ENCODE measurements at regions not wholly inside any gene's neighbourhood (a gene's known extent, or its start where the extent isn't known, plus 50 kb on each side); places are given as distances from the start of the nearest gene placed in this dataset.

GRCh38 chr6:166728884-166729530, 102.0 kb upstream of the RPS6KA2 start:
- Mint-ChIP-seq H3K4me1 (peaks cover 10% of the 10 kb centered on the region), H3K9me3 (no peaks in the 10 kb centered on the region), H3K27me3 (no peaks in the 10 kb centered on the region), H3K4me3 (no peak overlapping the region), H3K27ac (no peak overlapping the region), H3K36me3 (ENCODE audit: low read depth) (no peaks in the 10 kb centered on the region)
- DNase-seq (no peak), ATAC-seq (peak; percentile 33)

- Mint-ChIP-seq H3K4me1 (peaks cover 10% of the 10 kb centered on the region), H3K4me3 (no peak overlapping the region), H3K27ac (no peak overlapping the region), H3K36me3 (ENCODE audit: low read depth) (no peaks in the 10 kb centered on the region), H3K9me3 (no peaks in the 10 kb centered on the region), H3K27me3 (no peaks in the 10 kb centered on the region)
- DNase-seq, result no peak
- ATAC-seq, result no peak
Observed at GRCh38 chr6:166726201-166726600, 99.2 kb upstream of the RPS6KA2 start.

- Mint-ChIP-seq H3K4me1 (peaks cover 10% of the 10 kb centered on the region), H3K9me3 (no peaks in the 10 kb centered on the region), H3K27me3 (no peaks in the 10 kb centered on the region), H3K27ac (no peak overlapping the region), H3K4me3 (no peak overlapping the region), H3K36me3 (ENCODE audit: low read depth) (no peaks in the 10 kb centered on the region)
- ATAC-seq (no peak), DNase-seq (no peak)
Observed at GRCh38 chr6:166725571-166725970, 98.5 kb upstream of the RPS6KA2 start.

DNA sequence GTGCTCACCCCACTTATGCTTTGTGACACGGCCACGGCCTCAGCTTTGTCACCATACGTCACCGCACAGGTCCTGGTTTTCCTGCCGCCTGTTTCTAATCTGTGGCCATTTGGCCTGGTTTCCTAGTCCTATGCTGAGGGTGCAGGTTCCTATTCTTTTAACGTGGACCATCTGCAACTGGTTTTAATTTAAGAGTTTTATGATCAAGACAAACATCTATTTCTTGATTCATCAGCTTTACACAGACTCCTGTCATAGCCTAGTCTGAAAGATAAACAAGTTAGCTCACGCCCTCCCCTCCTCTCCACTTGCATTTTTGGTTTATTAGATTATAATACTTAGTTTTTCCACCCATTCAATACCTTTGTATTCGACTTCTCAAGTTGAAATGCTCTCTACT, 97.5 kb upstream of the RPS6KA2 start:
- Mint-ChIP-seq H3K9me3 (no peaks in the 10 kb centered on the region), H3K4me1 (peaks cover 5% of the 10 kb centered on the region), H3K4me3 (no peak overlapping the region), H3K36me3 (ENCODE audit: low read depth) (no peaks in the 10 kb centered on the region), H3K27ac (no peak overlapping the region), H3K27me3 (no peaks in the 10 kb centered on the region)
- DNase-seq, result no peak
- no peak for ATAC-seq

DNA sequence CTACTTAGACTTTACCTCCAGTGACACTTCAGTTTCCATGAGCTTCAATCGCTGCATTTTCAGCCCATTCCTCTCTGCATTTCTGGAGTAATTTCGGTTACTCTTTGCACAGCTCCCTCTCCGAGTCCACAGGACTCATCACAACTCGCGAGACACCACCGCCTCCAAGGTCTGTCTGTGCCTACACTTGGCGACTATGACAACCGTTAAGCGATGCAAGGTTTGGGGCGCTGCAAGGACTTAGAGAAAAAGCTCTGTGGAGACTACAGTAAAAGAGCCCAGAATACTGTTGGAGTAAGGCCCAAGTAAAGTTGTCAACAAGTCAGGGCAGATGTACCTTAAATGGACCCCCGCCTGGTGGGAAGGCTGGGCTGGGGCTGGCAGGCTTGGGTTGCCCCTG, 95.7 kb upstream of the RPS6KA2 start:
- Mint-ChIP-seq H3K27me3 (no peaks in the 10 kb centered on the region), H3K27ac (no peak overlapping the region), H3K4me1 (no peaks in the 10 kb centered on the region), H3K4me3 (no peak overlapping the region), H3K36me3 (ENCODE audit: low read depth) (no peaks in the 10 kb centered on the region), H3K9me3 (no peaks in the 10 kb centered on the region)
- ATAC-seq, result peak; percentile 10
- DNase-seq, result no peak

DNA sequence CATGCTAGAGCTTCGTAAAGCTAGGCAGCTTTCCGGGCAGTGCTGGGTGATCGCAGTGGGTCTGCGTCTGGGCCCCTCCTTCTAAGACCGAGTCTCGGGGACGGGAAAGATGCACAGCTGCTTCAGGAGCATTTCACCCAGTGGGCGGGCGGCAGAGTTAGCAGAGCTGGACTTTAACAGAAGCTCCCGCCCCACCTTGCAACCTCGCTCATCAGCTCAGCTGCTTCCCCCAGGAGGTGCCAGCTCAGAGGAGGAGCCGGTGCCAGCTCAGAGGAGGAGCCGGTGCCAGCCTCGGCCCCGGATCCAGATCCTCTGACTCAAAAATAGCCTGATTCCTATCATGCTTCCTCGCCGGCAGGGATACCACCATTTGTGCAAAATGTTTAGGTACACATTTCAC, 94.5 kb upstream of the RPS6KA2 start:
- Mint-ChIP-seq H3K9me3 (no peaks in the 10 kb centered on the region), H3K27ac (no peak overlapping the region), H3K27me3 (peaks cover 3% of the 10 kb centered on the region), H3K36me3 (ENCODE audit: low read depth) (no peaks in the 10 kb centered on the region), H3K4me3 (no peak overlapping the region), H3K4me1 (no peaks in the 10 kb centered on the region)
- no peak for DNase-seq
- no peak for ATAC-seq

DNA sequence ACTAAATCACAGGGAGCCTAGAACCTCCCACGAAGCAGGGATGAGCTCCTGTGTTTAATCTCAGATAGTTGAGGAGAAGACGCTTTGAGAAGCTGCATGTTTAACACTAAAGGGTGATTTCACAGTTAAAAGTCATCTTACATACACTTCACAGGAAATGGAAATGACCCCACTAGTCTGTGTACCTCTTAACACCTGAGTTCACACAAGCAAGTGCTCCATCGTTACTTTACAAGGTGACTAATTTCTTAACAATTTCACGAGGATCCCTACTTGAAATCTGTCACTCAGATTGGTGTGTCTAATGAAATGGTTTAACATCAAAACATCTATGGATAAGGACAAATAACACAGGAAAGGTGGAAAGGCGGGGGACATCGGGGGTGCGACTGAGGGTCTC, 93.8 kb upstream of the RPS6KA2 start:
- no peak for ATAC-seq
- H3K4me1 Mint-ChIP-seq, result no peaks in the 10 kb centered on the region
- no peaks in the 10 kb centered on the region for H3K36me3 Mint-ChIP-seq (ENCODE audit: low read depth)
- no peaks in the 10 kb centered on the region for H3K9me3 Mint-ChIP-seq
- DNase-seq, result no peak
- H3K27ac Mint-ChIP-seq, result no peak overlapping the region
- H3K4me3 Mint-ChIP-seq, result no peak overlapping the region
- H3K27me3 Mint-ChIP-seq, result peaks cover 3% of the 10 kb centered on the region

DNA sequence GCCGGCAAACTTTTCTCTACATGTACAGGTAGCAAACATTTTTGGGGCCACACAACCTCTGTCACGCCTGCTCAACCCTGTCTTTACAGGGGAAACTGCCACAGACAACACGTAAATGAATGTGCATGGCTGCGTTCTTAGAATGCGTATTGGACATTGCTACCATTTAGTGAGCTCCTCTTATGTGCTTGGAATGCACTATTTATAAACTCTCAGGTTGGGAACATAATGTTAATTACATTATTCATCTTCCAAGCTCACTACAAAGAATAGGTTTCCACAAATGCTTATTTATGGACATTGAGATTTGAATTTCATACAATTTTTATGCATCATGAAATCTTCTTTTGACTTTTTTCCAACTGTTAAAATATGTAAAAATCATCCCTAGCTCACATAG, 92.0 kb upstream of the RPS6KA2 start:
- Mint-ChIP-seq H3K36me3 (ENCODE audit: low read depth) (no peaks in the 10 kb centered on the region), H3K4me3 (no peak overlapping the region), H3K9me3 (no peaks in the 10 kb centered on the region), H3K4me1 (no peaks in the 10 kb centered on the region), H3K27me3 (peaks cover 3% of the 10 kb centered on the region), H3K27ac (no peak overlapping the region)
- no peak for ATAC-seq
- no peak for DNase-seq

DNA sequence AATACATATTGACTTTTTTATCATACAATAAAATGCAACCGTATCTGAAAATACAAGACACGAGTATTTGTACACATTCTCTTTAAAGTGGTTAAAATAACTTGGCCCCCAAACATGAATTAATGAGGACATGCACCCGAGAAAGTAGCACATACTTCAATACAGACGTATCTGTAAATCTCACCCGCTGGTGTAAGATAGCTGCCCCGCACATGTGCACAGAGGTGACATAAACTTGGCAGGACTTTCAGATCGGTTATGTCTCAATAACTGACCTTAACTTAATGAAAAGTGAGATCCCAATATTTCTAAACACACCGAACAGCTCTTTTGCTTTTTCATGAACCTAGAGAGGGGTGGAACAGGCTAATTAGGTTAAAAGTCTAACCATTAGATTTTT, 91.5 kb upstream of the RPS6KA2 start:
- Mint-ChIP-seq H3K4me3 (no peak overlapping the region), H3K4me1 (no peaks in the 10 kb centered on the region), H3K27me3 (peaks cover 3% of the 10 kb centered on the region), H3K9me3 (no peaks in the 10 kb centered on the region), H3K27ac (no peak overlapping the region), H3K36me3 (ENCODE audit: low read depth) (no peaks in the 10 kb centered on the region)
- no peak for DNase-seq
- ATAC-seq, result no peak

DNA sequence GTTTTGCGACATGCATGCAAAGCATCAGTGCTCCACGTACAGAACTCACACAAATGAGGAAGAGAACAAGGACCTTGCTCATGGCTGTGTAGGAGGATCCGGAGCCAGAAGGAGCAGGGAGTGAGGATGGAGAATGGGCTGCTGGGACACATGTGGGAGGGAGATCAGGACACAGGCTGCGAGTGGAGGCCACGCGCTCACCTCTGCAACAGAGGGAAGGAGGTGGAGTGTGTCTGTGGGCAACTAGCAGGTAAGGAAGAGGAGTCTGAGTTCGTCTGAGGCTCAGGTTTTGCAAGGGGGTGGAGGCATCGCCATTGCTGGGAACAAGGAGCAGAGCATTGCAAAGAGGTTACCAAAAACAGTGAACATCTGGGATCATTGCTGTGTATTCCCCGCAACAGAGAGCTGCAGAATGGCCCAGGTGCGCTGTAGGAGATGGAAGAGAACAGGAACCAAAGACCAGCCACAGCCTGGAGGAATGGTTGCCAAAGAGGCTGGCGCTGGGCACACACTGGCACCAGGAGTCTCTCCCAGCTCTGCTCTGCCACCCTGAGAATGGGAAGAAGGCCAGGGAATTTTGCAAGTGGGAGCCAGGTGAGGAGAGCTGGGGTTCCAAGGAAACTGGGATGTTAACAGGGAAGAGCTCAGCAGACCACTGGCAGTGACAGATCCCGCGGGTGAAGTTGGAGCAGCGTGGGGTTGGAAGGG, 90.0 kb upstream of the RPS6KA2 start:
- ATAC-seq (no peak), DNase-seq (no peak)
- H3K27me3 Mint-ChIP-seq, result peaks cover 3% of the 10 kb centered on the region
- H3K36me3 Mint-ChIP-seq (ENCODE audit: low read depth), result no peaks in the 10 kb centered on the region
- H3K9me3 Mint-ChIP-seq, result no peaks in the 10 kb centered on the region
- no peak overlapping the region for H3K27ac Mint-ChIP-seq
- no peak overlapping the region for H3K4me3 Mint-ChIP-seq
- H3K4me1 Mint-ChIP-seq, result no peaks in the 10 kb centered on the region

- H3K9me3 Mint-ChIP-seq, result peaks cover 8% of the 10 kb centered on the region
- ATAC-seq (no peak), DNase-seq (no peak)
- H3K4me1 Mint-ChIP-seq, result no peaks in the 10 kb centered on the region
- H3K27ac Mint-ChIP-seq, result no peak overlapping the region
- H3K4me3 Mint-ChIP-seq, result no peak overlapping the region
- H3K36me3 Mint-ChIP-seq (ENCODE audit: low read depth), result no peaks in the 10 kb centered on the region
- peaks cover 3% of the 10 kb centered on the region for H3K27me3 Mint-ChIP-seq
Observed at GRCh38 chr6:166715992-166716391, 88.9 kb upstream of the RPS6KA2 start.

GRCh38 chr6:166715065-166715464, 88.0 kb upstream of the RPS6KA2 start:
- DNase-seq (no peak), ATAC-seq (no peak)
- Mint-ChIP-seq H3K4me1 (no peaks in the 10 kb centered on the region), H3K27ac (no peak overlapping the region), H3K9me3 (peaks cover 8% of the 10 kb centered on the region), H3K36me3 (ENCODE audit: low read depth) (no peaks in the 10 kb centered on the region), H3K4me3 (no peak overlapping the region), H3K27me3 (peaks cover 3% of the 10 kb centered on the region)

DNA sequence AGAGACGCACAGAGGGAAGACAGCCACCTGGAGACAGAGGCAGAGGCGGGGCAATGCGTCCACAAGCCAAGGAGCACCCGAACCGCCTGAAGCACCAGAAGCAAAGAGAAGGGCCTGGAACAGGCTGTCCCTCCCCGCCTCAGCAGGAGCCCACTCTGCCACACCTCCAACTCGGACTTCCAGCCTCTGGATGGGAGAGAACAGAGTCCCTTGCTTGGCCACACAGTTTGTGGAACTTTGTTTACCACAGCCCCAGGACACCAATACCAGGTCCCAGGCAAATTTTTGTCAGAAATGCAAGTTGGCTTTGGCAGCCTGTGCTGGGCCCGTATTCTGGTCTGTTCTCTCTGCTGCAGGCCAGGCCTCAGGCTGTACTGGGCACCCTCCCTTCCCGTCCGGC, 87.5 kb upstream of the RPS6KA2 start:
- Mint-ChIP-seq H3K4me1 (no peaks in the 10 kb centered on the region), H3K36me3 (ENCODE audit: low read depth) (no peaks in the 10 kb centered on the region), H3K27me3 (peaks cover 3% of the 10 kb centered on the region), H3K4me3 (no peak overlapping the region), H3K9me3 (peaks cover 8% of the 10 kb centered on the region), H3K27ac (no peak overlapping the region)
- no peak for ATAC-seq
- DNase-seq, result no peak

- no peaks in the 10 kb centered on the region for H3K36me3 Mint-ChIP-seq (ENCODE audit: low read depth)
- H3K9me3 Mint-ChIP-seq, result peaks cover 8% of the 10 kb centered on the region
- H3K4me1 Mint-ChIP-seq, result no peaks in the 10 kb centered on the region
- ATAC-seq (no peak), DNase-seq (no peak)
- no peak overlapping the region for H3K27ac Mint-ChIP-seq
- H3K4me3 Mint-ChIP-seq, result no peak overlapping the region
- H3K27me3 Mint-ChIP-seq, result peaks cover 3% of the 10 kb centered on the region
Observed at GRCh38 chr6:166714187-166714510, 87.1 kb upstream of the RPS6KA2 start.

- Mint-ChIP-seq H3K36me3 (ENCODE audit: low read depth) (no peaks in the 10 kb centered on the region), H3K4me3 (no peak overlapping the region), H3K27ac (no peak overlapping the region), H3K4me1 (no peaks in the 10 kb centered on the region), H3K9me3 (peaks cover 8% of the 10 kb centered on the region), H3K27me3 (peaks cover 3% of the 10 kb centered on the region)
- no peak for DNase-seq
- ATAC-seq, result no peak
Observed at GRCh38 chr6:166713434-166714186, 86.6 kb upstream of the RPS6KA2 start.
